ENCODE measurements at regions not wholly inside any gene's neighbourhood (a gene's known extent, or its start where the extent isn't known, plus 50 kb on each side); places are given as distances from the start of the nearest gene placed in this dataset.

DNA sequence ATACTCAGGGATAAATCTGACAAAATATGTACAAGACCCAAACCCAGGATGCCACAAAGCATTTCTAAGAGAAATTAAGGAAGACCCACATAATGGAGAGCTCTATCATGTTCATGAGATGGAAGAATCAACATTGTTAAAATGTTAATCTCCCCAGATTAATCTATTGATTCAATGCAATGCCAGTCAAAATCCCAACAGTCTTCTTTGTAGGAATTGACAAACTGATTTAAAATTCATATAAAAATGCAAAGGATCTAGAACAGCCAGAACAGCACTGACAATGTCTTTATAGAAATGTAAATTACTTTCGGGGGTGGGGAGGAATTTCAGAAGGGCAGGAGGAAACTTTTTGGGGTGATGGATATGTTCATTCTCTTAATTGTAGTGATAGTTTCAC is 281.6 kb upstream of the SEMA6A start:
- TF ChIP-seq ZNF274 (IDR thresholded peaks at IDR 0.05; ENCODE audit: low read depth, low read length) (no peak), SUZ12 (IDR thresholded peaks at IDR 0.05; ENCODE audit: extremely low read depth, insufficient read depth, insufficient read length) (no peak), YY1 (IDR thresholded peaks at IDR 0.05; ENCODE audit: insufficient read depth, insufficient read length) (no peak)

Data from NT2/D1 (cell line).